T follicular helper cell (primary cell): ENCODE measurements at regions not wholly inside any gene's neighbourhood (a gene's known extent, or its start where the extent isn't known, plus 50 kb on each side); places are given as distances from the start of the nearest gene placed in this dataset.

Experiments
- DNase-seq: peaks from one replicate; pipeline ENCODE4 v3.0.0-alpha.2; 2020; ENCODE audit warnings: low read depth

GRCh38 chr2:230642966-230643365, 69.7 kb upstream of the CAB39 start:
- no peak for DNase-seq

GRCh38 chr2:230643576-230644291, 68.9 kb upstream of the CAB39 start:
- no peak for DNase-seq

GRCh38 chr2:230644356-230644935, 68.2 kb upstream of the CAB39 start:
- DNase-seq = no peak

GRCh38 chr2:230648356-230648755, 64.3 kb upstream of the CAB39 start:
- DNase-seq = no peak

- DNase-seq = no peak
These were observed 62.0 kb upstream of the CAB39 start for GRCh38 chr2:230650585-230651137.

- DNase-seq = no peak
These were observed 58.6 kb upstream of the CAB39 start for GRCh38 chr2:230654057-230654456.

GRCh38 chr2:230657462-230657861, 55.2 kb upstream of the CAB39 start:
- no peak for DNase-seq

GRCh38 chr2:230657906-230658305, 54.7 kb upstream of the CAB39 start:
- no peak for DNase-seq

- DNase-seq = no peak
These were observed 54.1 kb upstream of the CAB39 start for GRCh38 chr2:230658577-230658876.

- no peak for DNase-seq
These were observed 53.6 kb upstream of the CAB39 start for GRCh38 chr2:230658877-230659652.

- DNase-seq = no peak
These were observed 52.2 kb upstream of the CAB39 start for GRCh38 chr2:230660294-230661060.

GRCh38 chr2:230661072-230661957, 51.3 kb upstream of the CAB39 start:
- DNase-seq = no peak
